Esophagus muscularis mucosa (tissue), 4 donors: ENCODE measurements at regions not wholly inside any gene's neighbourhood (a gene's known extent, or its start where the extent isn't known, plus 50 kb on each side); places are given as distances from the start of the nearest gene placed in this dataset.
"Not testable (repeated sequence)": the region's sequence is repeated elsewhere in the genome, so short reads cannot be mapped to it uniquely, and the experiment has no call there.

ENCODE experiments used
- DNase-seq: peaks from one replicate; pipeline ENCODE4 v3.0.0-alpha.2; 2017; ENCODE audit errors: extremely low spot score
- H3K27ac ChIP-seq, 4 donors: fragments of 200-600 bp; sonication (generic); replicated peaks in 1 of 4; 1 replicate in 3 of 4; 2 replicates in 1 of 4; pipeline ENCODE4 v1.5.1; 2016 to 2019; ENCODE audit warnings: mild to moderate bottlenecking in 1 of 4
- H3K27me3 ChIP-seq, 4 donors: fragments of 200-600 bp; sonication (generic); one replicate each; pipeline versions ENCODE4 v1.5.1 to v1.6.0; 2016 to 2019
- H3K36me3 ChIP-seq, 4 donors: fragments of 200-600 bp; sonication (generic); one replicate each; pipeline ENCODE4 v1.5.1; 2016 to 2019
- H3K4me1 ChIP-seq, 4 donors: fragments of 200-600 bp; sonication (generic); one replicate each; pipeline ENCODE4 v1.5.1; 2016 to 2019
- H3K4me3 ChIP-seq, 4 donors: fragments of 200-600 bp; sonication (generic); 1 replicate in 2 of 4; 2 replicates in 2 of 4; pipeline ENCODE4 v1.5.1; 2016 to 2019; ENCODE audit warnings: mild to moderate bottlenecking in 4 of 4, moderate library complexity in 1 of 4
- H3K9me3 ChIP-seq, 4 donors: fragments of 200-600 bp; sonication (generic); 1 replicate in 3 of 4; 2 replicates in 1 of 4; pipeline ENCODE4 v1.5.1; 2016 to 2019
- CTCF ChIP-seq, 3 experiments: fragments of 200-600 bp in 2 of 3; fragments of 450-650 bp in 1 of 3; sonication (generic) in 2 of 3; IDR thresholded peaks; one replicate each; pipeline ENCODE4 v1.5.1; 2017 to 2019; ENCODE audit warnings: antibody characterized with exemption in 3 of 3, mild to moderate bottlenecking in 2 of 3, moderate library complexity in 1 of 3
- EP300 ChIP-seq: sonication (generic); formaldehyde crosslinking; IDR thresholded peaks from one replicate; pipeline ENCODE4 v1.6.1; 2017; ENCODE audit warnings: antibody characterized with exemption
- POLR2A ChIP-seq: fragments of 450-650 bp; IDR thresholded peaks from one replicate; pipeline ENCODE4 v1.6.1; 2017; ENCODE audit warnings: antibody characterized with exemption, moderate library complexity, mild to moderate bottlenecking, low read depth
- POLR2AphosphoS5 ChIP-seq, 2 donors: sonication (generic); formaldehyde crosslinking; IDR thresholded peaks; one replicate each; pipeline ENCODE4 v1.6.1; 2017; ENCODE audit warnings: antibody characterized with exemption in 2 of 2
- WGBS: methylation state at CpG from one replicate; pipeline ENCODE4 v1.1.5; 2018; 5-methylcytosine and 5-hydroxymethylcytosine counted together
- intact Hi-C: fragments of 100-400 bp; cut with DNase I; formaldehyde crosslinking; loops from one replicate; pipeline ENCODE4 v1.15.1; 2023

- no peaks in the 10 kb centered on the region for H3K9me3 ChIP-seq
- TF ChIP-seq EP300 (no peak), POLR2A (no peak), CTCF (IDR thresholded peaks at IDR 0.05) (no peak), POLR2AphosphoS5 (IDR thresholded peaks at IDR 0.05) (no peak)
- H3K4me3 ChIP-seq, result no peak overlapping the region
- no peak for DNase-seq
- no peaks in the 10 kb centered on the region for H3K36me3 ChIP-seq
- no peak overlapping the region for H3K27ac ChIP-seq
- WGBS, result 80% methylated on average over 3 of the region's 3 CpGs
- no peaks in the 10 kb centered on the region for H3K4me1 ChIP-seq
- intact Hi-C loops, result no loop called here
- H3K27me3 ChIP-seq, result no peaks in the 10 kb centered on the region
Observed at GRCh38 chr9:38518826-38519225, 94.6 kb upstream of the IGFBPL1 start.

GRCh38 chr9:38516273-38516672, 92.0 kb upstream of the IGFBPL1 start:
- intact Hi-C loops, H3K27me3 ChIP-seq, H3K36me3 ChIP-seq, H3K4me3 ChIP-seq, H3K27ac ChIP-seq, H3K4me1 ChIP-seq, DNase-seq, H3K9me3 ChIP-seq: not testable (repeated sequence)
- WGBS, result 73% methylated on average over 3 of the region's 3 CpGs

- H3K27me3 ChIP-seq, H3K4me3 ChIP-seq, H3K27ac ChIP-seq, DNase-seq, intact Hi-C loops, H3K4me1 ChIP-seq, H3K9me3 ChIP-seq, H3K36me3 ChIP-seq: not testable (repeated sequence)
- WGBS, result 69% methylated on average over 3 of the region's 3 CpGs
Observed at GRCh38 chr9:38515055-38515454, 90.8 kb upstream of the IGFBPL1 start.

- H3K4me1 ChIP-seq, H3K9me3 ChIP-seq, H3K27me3 ChIP-seq, H3K36me3 ChIP-seq, H3K4me3 ChIP-seq, intact Hi-C loops, DNase-seq, H3K27ac ChIP-seq: not testable (repeated sequence)
- WGBS, result 73% methylated on average over 3 of the region's 3 CpGs
Observed at GRCh38 chr9:38510340-38510739, 86.1 kb upstream of the IGFBPL1 start.

- intact Hi-C loops, result no loop called here
- no peaks in the 10 kb centered on the region for H3K4me1 ChIP-seq
- H3K9me3 ChIP-seq, result no peaks in the 10 kb centered on the region
- DNase-seq, result no peak
- H3K27me3 ChIP-seq, result no peaks in the 10 kb centered on the region
- WGBS, result 73% methylated on average over 4 of the region's 4 CpGs
- H3K27ac ChIP-seq, result no peak overlapping the region
- no peak for TF ChIP-seq EP300
- TF ChIP-seq POLR2A, result no peak
- no peak for TF ChIP-seq CTCF (IDR thresholded peaks at IDR 0.05)
- TF ChIP-seq POLR2AphosphoS5 (IDR thresholded peaks at IDR 0.05), result no peak
- H3K4me3 ChIP-seq, result no peak overlapping the region
- no peaks in the 10 kb centered on the region for H3K36me3 ChIP-seq
Observed at GRCh38 chr9:38507587-38507986, 83.3 kb upstream of the IGFBPL1 start.

- H3K4me3 ChIP-seq, intact Hi-C loops, H3K9me3 ChIP-seq, H3K27me3 ChIP-seq, H3K4me1 ChIP-seq, H3K36me3 ChIP-seq, H3K27ac ChIP-seq, DNase-seq: not testable (repeated sequence)
- 93% methylated on average over 4 of the region's 4 CpGs for WGBS
Observed at GRCh38 chr9:38500171-38500570, 75.9 kb upstream of the IGFBPL1 start.

- H3K4me3 ChIP-seq, H3K4me1 ChIP-seq, H3K27me3 ChIP-seq, intact Hi-C loops, H3K9me3 ChIP-seq, H3K36me3 ChIP-seq, DNase-seq, H3K27ac ChIP-seq: not testable (repeated sequence)
- WGBS, result 88% methylated on average over 2 of the region's 2 CpGs
Observed at GRCh38 chr9:38498551-38498950, 74.3 kb upstream of the IGFBPL1 start.
